Stimulated activated CD4-positive, alpha-beta T cell treated with anti-CD3 and anti-CD28 coated beads, Interleukin-1b, Interleukin-23, amount 100 ng/mL, for 4 hours (primary cell): ENCODE measurements at regions not wholly inside any gene's neighbourhood (a gene's known extent, or its start where the extent isn't known, plus 50 kb on each side); places are given as distances from the start of the nearest gene placed in this dataset.

Source experiments
- DNase-seq, 2 donors: peaks; one replicate each; pipeline ENCODE4 v3.0.0-alpha.2; 2020; ENCODE audit warnings: low read depth in 2 of 2

GRCh38 chr12:59230334-59230733 is 310.0 kb upstream of the LRIG3 start:
- DNase-seq = no peak

- no peak for DNase-seq
These were observed 298.8 kb upstream of the LRIG3 start for GRCh38 chr12:59219148-59219547.

GRCh38 chr12:59196989-59197388 is 276.7 kb upstream of the LRIG3 start:
- DNase-seq = no peak

- no peak for DNase-seq
These were observed 274.5 kb upstream of the LRIG3 start for GRCh38 chr12:59194794-59195193.

- DNase-seq = no peak
These were observed 273.3 kb upstream of the LRIG3 start for GRCh38 chr12:59193476-59194050.

GRCh38 chr12:59191372-59191771 is 271.1 kb upstream of the LRIG3 start:
- DNase-seq = no peak

GRCh38 chr12:59186451-59186850 is 266.1 kb upstream of the LRIG3 start:
- no peak for DNase-seq

GRCh38 chr12:59185295-59185694 is 265.0 kb upstream of the LRIG3 start:
- DNase-seq = no peak

- no peak for DNase-seq
These were observed 262.6 kb upstream of the LRIG3 start for GRCh38 chr12:59182658-59183455.

GRCh38 chr12:59182191-59182590 is 261.9 kb upstream of the LRIG3 start:
- DNase-seq = peak in 1 of 2 donors; percentile 7

GRCh38 chr12:59181196-59181777 is 261.0 kb upstream of the LRIG3 start:
- no peak for DNase-seq

GRCh38 chr12:59179231-59179630 is 258.9 kb upstream of the LRIG3 start:
- DNase-seq = no peak

- no peak for DNase-seq
These were observed 253.4 kb upstream of the LRIG3 start for GRCh38 chr12:59173695-59174094.

- DNase-seq = no peak
These were observed 248.3 kb upstream of the LRIG3 start for GRCh38 chr12:59168647-59169046.

- DNase-seq = no peak
These were observed 246.2 kb upstream of the LRIG3 start for GRCh38 chr12:59166457-59166856.

GRCh38 chr12:59164991-59165718 is 244.9 kb upstream of the LRIG3 start:
- no peak for DNase-seq

- DNase-seq = no peak
These were observed 243.9 kb upstream of the LRIG3 start for GRCh38 chr12:59164226-59164625.

GRCh38 chr12:59158681-59159080 is 238.4 kb upstream of the LRIG3 start:
- no peak for DNase-seq

- no peak for DNase-seq
These were observed 237.8 kb upstream of the LRIG3 start for GRCh38 chr12:59158066-59158465.

- DNase-seq = no peak
These were observed 235.1 kb upstream of the LRIG3 start for GRCh38 chr12:59155448-59155847.

GRCh38 chr12:59151243-59151642 is 230.9 kb upstream of the LRIG3 start:
- no peak for DNase-seq

- no peak for DNase-seq
These were observed 229.8 kb upstream of the LRIG3 start for GRCh38 chr12:59149995-59150642.
